ENCODE measurements at regions not wholly inside any gene's neighbourhood (a gene's known extent, or its start where the extent isn't known, plus 50 kb on each side); places are given as distances from the start of the nearest gene placed in this dataset.
A peak's percentile ranks its signal among the peaks of the same experiment; 100 is the strongest.

DNA sequence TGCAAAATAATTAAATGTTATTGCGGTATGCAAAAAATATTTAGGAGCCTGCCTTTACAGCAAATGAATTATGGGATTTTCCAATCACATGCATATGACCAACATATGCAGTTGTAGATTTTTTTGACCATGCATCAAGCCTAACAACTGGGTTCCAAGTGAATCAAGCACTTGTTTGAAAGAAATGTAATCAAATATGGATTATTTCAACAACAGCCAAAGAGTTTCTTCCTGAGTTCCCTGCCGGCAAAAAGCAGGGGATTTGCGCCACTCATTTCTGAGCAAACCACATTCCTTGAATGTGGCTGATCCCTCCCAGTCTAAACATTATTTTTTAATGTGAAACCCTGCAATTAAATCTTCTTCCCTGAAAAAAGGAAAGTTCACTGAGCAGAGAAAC is 100.1 kb upstream of the ADTRP start:
- DNase-seq: no peak
- Histone ChIP-seq H3K27ac (ENCODE audit: low read length in 2 of 2) (no peak overlapping the region), H3K79me2 (ENCODE audit: control insufficient read depth, insufficient read depth, low read length) (no peaks in the 10 kb centered on the region), H4K20me1 (ENCODE audit: control insufficient read depth, insufficient read depth, low read length, poor library complexity, severe bottlenecking) (no peaks in the 10 kb centered on the region), H2AFZ (ENCODE audit: insufficient read depth, low read depth, low read length, poor library complexity, severe bottlenecking) (no peak overlapping the region), H3K4me1 (ENCODE audit: control insufficient read depth in 2 of 2, insufficient read depth in 2 of 2, low read length in 2 of 2) (peaks cover 0 to 2% of the 10 kb centered on the region in 2 donors), H3K9ac (ENCODE audit: low read length) (no peak overlapping the region), H3K4me3 (ENCODE audit: control extremely low read depth in 1 of 5, extremely low read depth in 1 of 5, insufficient read depth in 1 of 5, low read depth in 2 of 5, low read length in 4 of 5) (no peak overlapping the region), H3K36me3 (replicated peaks in 1 of 2; ENCODE audit: control extremely low read depth in 1 of 2, control insufficient read depth in 1 of 2, extremely low read depth in 1 of 2, insufficient read depth in 2 of 2, low read length in 1 of 2) (no peaks in the 10 kb centered on the region), H3K27me3 (replicated peaks in 1 of 4; ENCODE audit: control extremely low read depth in 1 of 4, control insufficient read depth in 3 of 4, insufficient read depth in 4 of 4, low read length in 3 of 4) (no peaks in the 10 kb centered on the region), H3K9me3 (ENCODE audit: control extremely low read depth in 1 of 3, control insufficient read depth in 2 of 3, insufficient read depth in 1 of 3, low read length in 2 of 3) (no peaks in the 10 kb centered on the region), H3K4me2 (replicated peaks; ENCODE audit: low read depth, low read length, poor library complexity, severe bottlenecking) (no peak overlapping the region)
- H3K27me3 Mint-ChIP-seq: peaks cover 14% of the 10 kb centered on the region
- CTCF ChIA-PET: no interaction called here
- H3K4me1 Mint-ChIP-seq: peaks cover 23% of the 10 kb centered on the region
- no peak for ATAC-seq (ENCODE audit: low read depth)
- no peak overlapping the region for H3K4me3 Mint-ChIP-seq
- H3K27ac Mint-ChIP-seq: no peak overlapping the region
- peaks cover 3% of the 10 kb centered on the region for H3K9me3 Mint-ChIP-seq (ENCODE audit: insufficient read depth)
- 94% methylated on average over 2 of the region's 3 CpGs for WGBS (ENCODE audit: insufficient coverage)
- POLR2A ChIA-PET: no interaction called here
- TF ChIP-seq CTCF (IDR thresholded peaks at IDR 0.05) (no peak), EZH2 (IDR thresholded peaks at IDR 0.05; ENCODE audit: borderline replicate concordance, insufficient read depth, low read depth, low read length, poor library complexity, severe bottlenecking) (no peak)
- intact Hi-C loops (cut with micrococcal nuclease): no loop called here

DNA sequence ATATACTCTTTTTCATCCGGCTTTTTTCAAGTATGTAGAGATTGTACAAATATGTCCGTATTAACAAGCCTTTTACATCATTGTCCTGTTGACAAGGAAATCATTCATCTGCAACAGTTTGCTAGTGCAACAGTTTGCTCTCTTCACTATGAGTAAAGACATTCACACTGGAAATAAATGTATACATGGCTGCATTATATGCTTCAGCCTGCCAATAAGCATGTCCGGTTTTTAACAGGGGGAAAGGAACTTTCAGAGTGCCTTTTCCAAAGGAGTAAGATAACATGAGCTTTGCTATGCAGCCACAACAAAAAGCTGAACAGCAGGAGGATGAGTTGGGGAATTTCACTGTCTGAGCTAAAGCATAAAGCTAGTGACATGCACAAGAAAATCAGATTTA is 99.4 kb upstream of the ADTRP start:
- no peaks in the 10 kb centered on the region for H3K9me3 ChIP-seq (ENCODE audit: control extremely low read depth in 1 of 3, control insufficient read depth in 2 of 3, insufficient read depth in 1 of 3, low read length in 2 of 3)
- intact Hi-C loops (cut with micrococcal nuclease): no loop called here
- H3K27me3 Mint-ChIP-seq: peaks cover 14% of the 10 kb centered on the region
- no peak overlapping the region for H3K4me3 ChIP-seq (ENCODE audit: control extremely low read depth in 1 of 5, extremely low read depth in 1 of 5, insufficient read depth in 1 of 5, low read depth in 2 of 5, low read length in 4 of 5)
- no peak overlapping the region for H3K4me2 ChIP-seq (replicated peaks; ENCODE audit: low read depth, low read length, poor library complexity, severe bottlenecking)
- no peaks in the 10 kb centered on the region for H3K79me2 ChIP-seq (ENCODE audit: control insufficient read depth, insufficient read depth, low read length)
- H3K9me3 Mint-ChIP-seq (ENCODE audit: insufficient read depth): peaks cover 3% of the 10 kb centered on the region
- ATAC-seq (ENCODE audit: low read depth): no peak
- no peaks in the 10 kb centered on the region for H3K27me3 ChIP-seq (replicated peaks in 1 of 4; ENCODE audit: control extremely low read depth in 1 of 4, control insufficient read depth in 3 of 4, insufficient read depth in 4 of 4, low read length in 3 of 4)
- H2AFZ ChIP-seq (ENCODE audit: insufficient read depth, low read depth, low read length, poor library complexity, severe bottlenecking): no peak overlapping the region
- H3K4me3 Mint-ChIP-seq: peak overlapping the region; percentile 9
- TF ChIP-seq CTCF (IDR thresholded peaks at IDR 0.05) (no peak), EZH2 (IDR thresholded peaks at IDR 0.05; ENCODE audit: borderline replicate concordance, insufficient read depth, low read depth, low read length, poor library complexity, severe bottlenecking) (no peak)
- ChIA-PET CTCF (interaction anchor here (1.3 kb wide), 1 partner anchor 56 kb away, joined by 4 read pairs; no protein-coding TSS in a partner anchor), POLR2A (no interaction called here)
- H3K36me3 ChIP-seq (replicated peaks in 1 of 2; ENCODE audit: control extremely low read depth in 1 of 2, control insufficient read depth in 1 of 2, extremely low read depth in 1 of 2, insufficient read depth in 2 of 2, low read length in 1 of 2): no peaks in the 10 kb centered on the region
- H3K4me1 ChIP-seq (ENCODE audit: control insufficient read depth in 2 of 2, insufficient read depth in 2 of 2, low read length in 2 of 2): peaks cover 0 to 2% of the 10 kb centered on the region in 2 donors
- no peak for DNase-seq
- H3K9ac ChIP-seq (ENCODE audit: low read length): no peak overlapping the region
- H3K27ac ChIP-seq (ENCODE audit: low read length in 2 of 2): no peak overlapping the region
- H4K20me1 ChIP-seq (ENCODE audit: control insufficient read depth, insufficient read depth, low read length, poor library complexity, severe bottlenecking): no peaks in the 10 kb centered on the region
- no CpG with 5 or more reads among the region's 3 CpGs for WGBS (ENCODE audit: insufficient coverage)
- H3K27ac Mint-ChIP-seq: peak overlapping the region; percentile 54
- peaks cover 23% of the 10 kb centered on the region for H3K4me1 Mint-ChIP-seq
